Naive thymus-derived CD4-positive, alpha-beta T cell (primary cell): ENCODE measurements at regions not wholly inside any gene's neighbourhood (a gene's known extent, or its start where the extent isn't known, plus 50 kb on each side); places are given as distances from the start of the nearest gene placed in this dataset.
A peak's percentile ranks its signal among the peaks of the same experiment; 100 is the strongest.
"Not testable (repeated sequence)": the region's sequence is repeated elsewhere in the genome, so short reads cannot be mapped to it uniquely, and the experiment has no call there.

Experiments used
- ATAC-seq: fragments of 150-1000 bp; cut with Tn5 transposase; 2 replicates; pipeline ENCODE4 v1.10.0; 2021; ENCODE audit warnings: mild to moderate bottlenecking, moderate library complexity
- CTCF ChIA-PET: fragments of 350-600 bp; sonication (Branson Sonifier 250); formaldehyde crosslinking; loops from one replicate; lab custom pipeline; 2021; ENCODE audit warnings: antibody characterized with exemption; lab: Charles Lee
- POLR2A ChIA-PET: fragments of 350-600 bp; sonication (Branson Sonifier 250); formaldehyde crosslinking; loops from one replicate; lab custom pipeline; 2021; ENCODE audit warnings: antibody characterized with exemption, inconsistent platforms; lab: Charles Lee
- DNase-seq, 9 donors: peaks; one replicate each; pipeline versions ENCODE4 v3.0.0 to v3.0.0-alpha.2; 2020 to 2022; ENCODE audit warnings: mixed read lengths in 1 of 9
- H3K27ac ChIP-seq: one replicate; pipeline ENCODE4 v1.7.0; 2013; ENCODE audit warnings: mild to moderate bottlenecking, low read depth, low read length, moderate library complexity
- H3K27me3 ChIP-seq, 2 donors: one replicate each; pipeline ENCODE4 v1.7.0; 2013; ENCODE audit warnings: low read length in 2 of 2, mild to moderate bottlenecking in 2 of 2, moderate library complexity in 2 of 2; ENCODE audit not compliant: control insufficient read depth in 2 of 2, insufficient read depth in 2 of 2
- H3K36me3 ChIP-seq, 3 experiments: 1 replicate in 2 of 3; 2 replicates in 1 of 3; pipeline ENCODE4 v1.7.0; 2013; ENCODE audit warnings: low read length in 3 of 3, mild to moderate bottlenecking in 3 of 3, moderate library complexity in 1 of 3; ENCODE audit not compliant: insufficient read depth in 3 of 3, control insufficient read depth in 2 of 3
- H3K4me1 ChIP-seq, 2 donors: one replicate each; pipeline ENCODE4 v1.7.0; 2013; ENCODE audit warnings: low read length in 2 of 2, mild to moderate bottlenecking in 2 of 2, moderate library complexity in 1 of 2; ENCODE audit not compliant: control insufficient read depth in 2 of 2, insufficient read depth in 2 of 2
- H3K4me3 ChIP-seq: 2 replicates; pipeline ENCODE4 v1.7.0; 2013; ENCODE audit warnings: mild to moderate bottlenecking, low read length
- H3K9me3 ChIP-seq, 3 experiments: 1 replicate in 2 of 3; 2 replicates in 1 of 3; pipeline ENCODE4 v1.7.0; 2013; ENCODE audit warnings: low read length in 3 of 3; ENCODE audit not compliant: control insufficient read depth in 2 of 3
- H3K27ac Mint-ChIP-seq, 9 donors: one replicate each; pipeline ENCODE4 v1.8.0; 2020 to 2022; ENCODE audit warnings: mixed read lengths in 9 of 9, mild to moderate bottlenecking in 8 of 9, moderate library complexity in 5 of 9, inconsistent platforms in 2 of 9
- H3K27me3 Mint-ChIP-seq, 5 donors: one replicate each; pipeline ENCODE4 v1.8.0; 2021 to 2022; ENCODE audit warnings: mixed read lengths in 5 of 5, mild to moderate bottlenecking in 1 of 5
- H3K36me3 Mint-ChIP-seq, 5 donors: one replicate each; pipeline ENCODE4 v1.8.0; 2020 to 2022; ENCODE audit warnings: mixed read lengths in 5 of 5, mild to moderate bottlenecking in 3 of 5, inconsistent platforms in 1 of 5
- H3K4me1 Mint-ChIP-seq, 7 donors: one replicate each; pipeline ENCODE4 v1.8.0; 2020 to 2022; ENCODE audit warnings: mixed read lengths in 7 of 7, mild to moderate bottlenecking in 3 of 7, inconsistent platforms in 1 of 7
- H3K4me3 Mint-ChIP-seq, 10 donors: one replicate each; pipeline ENCODE4 v1.8.0; 2020 to 2022; ENCODE audit warnings: mild to moderate bottlenecking in 10 of 10, mixed read lengths in 10 of 10, moderate library complexity in 6 of 10, inconsistent platforms in 2 of 10
- H3K9me3 Mint-ChIP-seq, 11 donors: one replicate each; pipeline ENCODE4 v1.8.0; 2020 to 2022; ENCODE audit warnings: mixed read lengths in 11 of 11, mild to moderate bottlenecking in 4 of 11, inconsistent platforms in 1 of 11, moderate library complexity in 1 of 11
- intact Hi-C, 2 donors: fragments of 100-400 bp; cut with micrococcal nuclease; formaldehyde crosslinking; loops; one replicate each; pipeline ENCODE4 v1.15.1; 2023

DNA sequence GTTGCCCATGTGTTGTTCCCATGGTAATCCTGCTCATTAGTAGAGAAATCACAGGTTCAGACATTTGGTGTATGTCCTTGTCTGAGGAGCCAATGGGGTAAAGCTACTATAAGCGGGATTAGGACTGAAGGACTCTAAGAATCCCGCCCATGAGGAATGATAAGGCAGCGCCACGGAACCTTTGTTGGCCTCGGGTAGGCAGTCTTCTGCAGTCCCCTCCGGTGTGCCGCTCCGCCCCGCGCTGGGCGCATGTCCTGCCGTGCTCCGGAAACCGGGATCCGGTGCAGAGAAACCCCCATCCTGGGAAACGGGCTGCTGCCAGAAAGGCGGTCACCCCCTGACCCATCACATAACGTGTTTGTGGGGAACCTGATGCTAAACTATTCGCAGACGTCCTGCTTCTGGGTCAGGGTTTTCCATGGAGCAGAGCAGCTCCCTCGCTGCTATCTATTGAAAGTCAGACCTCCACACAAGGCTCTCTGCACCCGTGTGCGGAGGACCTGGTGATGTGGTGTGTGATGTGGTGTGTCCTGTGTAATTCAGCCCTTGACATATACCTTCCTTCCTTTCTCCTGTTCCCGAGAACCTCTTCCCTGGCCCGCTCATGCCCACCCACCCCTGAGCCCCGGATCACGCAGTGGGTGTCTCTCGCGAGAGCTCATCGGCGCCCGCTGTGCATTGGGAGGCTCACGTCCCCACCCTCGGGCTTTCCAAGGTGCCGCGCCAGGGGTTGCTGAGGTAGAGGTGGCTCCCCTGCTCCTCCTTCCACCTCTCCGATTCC, 220.8 kb upstream of the HSFY1 start:
- H3K4me1 ChIP-seq, H3K27ac Mint-ChIP-seq, H3K4me3 Mint-ChIP-seq, H3K9me3 Mint-ChIP-seq, H3K36me3 ChIP-seq, H3K9me3 ChIP-seq, H3K36me3 Mint-ChIP-seq, H3K27me3 ChIP-seq, intact Hi-C loops, CTCF ChIA-PET, DNase-seq, H3K27me3 Mint-ChIP-seq, H3K4me1 Mint-ChIP-seq, H3K27ac ChIP-seq, POLR2A ChIA-PET, H3K4me3 ChIP-seq: not testable (repeated sequence)
- peak; percentile 24 for ATAC-seq

GRCh38 chrY:18326280-18326875, 220.1 kb upstream of the HSFY1 start:
- CTCF ChIA-PET, H3K27me3 Mint-ChIP-seq, H3K36me3 ChIP-seq, H3K4me1 ChIP-seq, H3K9me3 Mint-ChIP-seq, intact Hi-C loops, H3K27ac Mint-ChIP-seq, H3K27me3 ChIP-seq, POLR2A ChIA-PET, H3K4me3 ChIP-seq, H3K9me3 ChIP-seq, H3K4me3 Mint-ChIP-seq, H3K36me3 Mint-ChIP-seq, H3K4me1 Mint-ChIP-seq, H3K27ac ChIP-seq, DNase-seq: not testable (repeated sequence)
- ATAC-seq = peak; percentile 63

DNA sequence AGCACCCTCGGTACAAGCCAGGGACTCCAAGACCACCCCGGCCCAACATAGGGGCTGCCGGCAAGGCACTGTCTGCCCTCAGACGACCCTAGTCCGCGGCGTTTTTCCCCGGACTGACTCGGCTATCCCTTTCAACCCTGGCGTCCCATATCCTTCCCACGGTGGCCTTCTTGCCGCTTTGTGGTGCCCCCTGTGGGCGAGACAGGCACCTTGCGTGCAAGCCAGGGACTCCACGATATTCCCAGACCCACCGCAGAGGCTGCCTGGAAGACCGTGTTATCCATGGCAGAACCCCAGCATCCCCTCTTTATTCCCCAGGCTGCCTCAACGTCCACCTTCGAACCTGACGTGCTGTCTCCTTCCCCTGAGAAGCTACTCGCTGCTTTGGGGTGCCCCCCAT, 204.0 kb upstream of the HSFY1 start:
- intact Hi-C loops, CTCF ChIA-PET, H3K4me3 ChIP-seq, H3K27ac ChIP-seq, H3K9me3 ChIP-seq, H3K4me1 Mint-ChIP-seq, ATAC-seq, H3K4me3 Mint-ChIP-seq, H3K27me3 Mint-ChIP-seq, H3K36me3 Mint-ChIP-seq, POLR2A ChIA-PET, DNase-seq, H3K4me1 ChIP-seq, H3K9me3 Mint-ChIP-seq, H3K27ac Mint-ChIP-seq, H3K27me3 ChIP-seq, H3K36me3 ChIP-seq: not testable (repeated sequence)
